ENCODE measurements at regions not wholly inside any gene's neighbourhood (a gene's known extent, or its start where the extent isn't known, plus 50 kb on each side); places are given as distances from the start of the nearest gene placed in this dataset.

GRCh38 chr5:143476601-143477211 lies 73.2 kb upstream of the NR3C1 start:
- DNase-seq (ENCODE audit: low spot score) = no peak
- Histone ChIP-seq H3K4me2 (no peak overlapping the region), H3K9me2 (replicated peaks; ENCODE audit: insufficient read depth) (no peaks in the 10 kb centered on the region), H3K27ac (no peak overlapping the region), H3K27me3 (no peaks in the 10 kb centered on the region), H3K4me3 (no peak overlapping the region), H2AFZ (no peak overlapping the region), H3K9me3 (ENCODE audit: low read depth) (no peaks in the 10 kb centered on the region), H3K36me3 (replicated peaks; ENCODE audit: insufficient read depth, low read depth) (no peaks in the 10 kb centered on the region), H4K20me1 (ENCODE audit: insufficient read depth, poor library complexity, severe bottlenecking) (no peaks in the 10 kb centered on the region), H3K79me2 (no peaks in the 10 kb centered on the region), H3K4me1 (ENCODE audit: insufficient read depth) (no peaks in the 10 kb centered on the region)
- 84% methylated on average over 1 of the region's 1 CpG for WGBS (ENCODE audit: low lambda C conversion rate, missing lambda C conversion rate)
- TF ChIP-seq CTCF (IDR thresholded peaks at IDR 0.05; ENCODE audit: poor library complexity) = no peak
- no peak for TF ChIP-seq EZH2 (IDR thresholded peaks at IDR 0.05; ENCODE audit: borderline replicate concordance)
- no peak for TF ChIP-seq EZH2phosphoT487 (IDR thresholded peaks at IDR 0.05; ENCODE audit: low read depth, severe bottlenecking, unreplicated experiment)

GRCh38 chr5:143474616-143475015 lies 71.1 kb upstream of the NR3C1 start:
- no peaks in the 10 kb centered on the region for H3K36me3 ChIP-seq (replicated peaks; ENCODE audit: insufficient read depth, low read depth)

GRCh38 chr5:143473481-143473880 lies 70.0 kb upstream of the NR3C1 start:
- H4K20me1 ChIP-seq (ENCODE audit: insufficient read depth, poor library complexity, severe bottlenecking) = no peaks in the 10 kb centered on the region
- no peak overlapping the region for H3K4me3 ChIP-seq
- no peak overlapping the region for H3K27ac ChIP-seq
- H3K9me2 ChIP-seq (replicated peaks; ENCODE audit: insufficient read depth) = no peaks in the 10 kb centered on the region
- DNase-seq (ENCODE audit: low spot score) = no peak
- no peaks in the 10 kb centered on the region for H3K4me1 ChIP-seq (ENCODE audit: insufficient read depth)
- no peaks in the 10 kb centered on the region for H3K9me3 ChIP-seq (ENCODE audit: low read depth)
- no peaks in the 10 kb centered on the region for H3K36me3 ChIP-seq (replicated peaks; ENCODE audit: insufficient read depth, low read depth)
- no peak overlapping the region for H2AFZ ChIP-seq
- WGBS (ENCODE audit: low lambda C conversion rate, missing lambda C conversion rate) = 96% methylated on average over 5 of the region's 5 CpGs
- no peak overlapping the region for H3K4me2 ChIP-seq
- no peak for TF ChIP-seq CTCF (IDR thresholded peaks at IDR 0.05; ENCODE audit: poor library complexity)
- H3K27me3 ChIP-seq = no peaks in the 10 kb centered on the region
- no peaks in the 10 kb centered on the region for H3K79me2 ChIP-seq

More at GRCh38 chr5:143474616-143475015, 71.1 kb upstream of the NR3C1 start:
- H2AFZ ChIP-seq = no peak overlapping the region
- H3K4me3 ChIP-seq = no peak overlapping the region
- no peaks in the 10 kb centered on the region for H3K27me3 ChIP-seq
- no peak for TF ChIP-seq EZH2 (IDR thresholded peaks at IDR 0.05; ENCODE audit: borderline replicate concordance)
- TF ChIP-seq EZH2phosphoT487 (IDR thresholded peaks at IDR 0.05; ENCODE audit: low read depth, severe bottlenecking, unreplicated experiment) = no peak
- no peak for TF ChIP-seq CTCF (IDR thresholded peaks at IDR 0.05; ENCODE audit: poor library complexity)
- H3K79me2 ChIP-seq = no peaks in the 10 kb centered on the region
- no peaks in the 10 kb centered on the region for H3K9me2 ChIP-seq (replicated peaks; ENCODE audit: insufficient read depth)
- no peaks in the 10 kb centered on the region for H4K20me1 ChIP-seq (ENCODE audit: insufficient read depth, poor library complexity, severe bottlenecking)
- no peak overlapping the region for H3K27ac ChIP-seq
- H3K9me3 ChIP-seq (ENCODE audit: low read depth) = no peaks in the 10 kb centered on the region
- 82% methylated on average over 3 of the region's 3 CpGs for WGBS (ENCODE audit: low lambda C conversion rate, missing lambda C conversion rate)
- no peaks in the 10 kb centered on the region for H3K4me1 ChIP-seq (ENCODE audit: insufficient read depth)
- H3K4me2 ChIP-seq = no peak overlapping the region
- DNase-seq (ENCODE audit: low spot score) = no peak

GRCh38 chr5:143472576-143472975 lies 69.1 kb upstream of the NR3C1 start:
- H3K4me3 ChIP-seq = no peak overlapping the region
- TF ChIP-seq EZH2phosphoT487 (IDR thresholded peaks at IDR 0.05; ENCODE audit: low read depth, severe bottlenecking, unreplicated experiment) (no peak), EZH2 (IDR thresholded peaks at IDR 0.05; ENCODE audit: borderline replicate concordance) (no peak), CTCF (IDR thresholded peaks at IDR 0.05; ENCODE audit: poor library complexity) (no peak)
- WGBS (ENCODE audit: low lambda C conversion rate, missing lambda C conversion rate) = 77% methylated on average over 1 of the region's 1 CpG
- no peaks in the 10 kb centered on the region for H3K9me2 ChIP-seq (replicated peaks; ENCODE audit: insufficient read depth)
- H2AFZ ChIP-seq = no peak overlapping the region
- no peaks in the 10 kb centered on the region for H3K36me3 ChIP-seq (replicated peaks; ENCODE audit: insufficient read depth, low read depth)
- H3K27ac ChIP-seq = no peak overlapping the region
- no peaks in the 10 kb centered on the region for H3K4me1 ChIP-seq (ENCODE audit: insufficient read depth)
- H3K9me3 ChIP-seq (ENCODE audit: low read depth) = no peaks in the 10 kb centered on the region
- H3K4me2 ChIP-seq = no peak overlapping the region
- no peaks in the 10 kb centered on the region for H3K27me3 ChIP-seq
- DNase-seq (ENCODE audit: low spot score) = no peak
- no peaks in the 10 kb centered on the region for H4K20me1 ChIP-seq (ENCODE audit: insufficient read depth, poor library complexity, severe bottlenecking)
- H3K79me2 ChIP-seq = no peaks in the 10 kb centered on the region

Data from hepatocyte (in vitro differentiated cells).